Trophoblast cell (in vitro differentiated cells and primary cell): ENCODE measurements at regions not wholly inside any gene's neighbourhood (a gene's known extent, or its start where the extent isn't known, plus 50 kb on each side); places are given as distances from the start of the nearest gene placed in this dataset.

Experiments
- DNase-seq, 2 donors: peaks; one replicate each; pipeline ENCODE4 v3.0.0-alpha.2; 2016
- H2AFZ ChIP-seq: 2 replicates; pipeline ENCODE4 v1.6.1; 2013; ENCODE audit warnings: low read length, moderate library complexity, mild to moderate bottlenecking; ENCODE audit not compliant: insufficient read depth, poor library complexity
- H2AK5ac ChIP-seq: 2 replicates; pipeline ENCODE4 v1.6.1; 2013; ENCODE audit warnings: mild to moderate bottlenecking, low read length
- H2BK120ac ChIP-seq: 2 replicates; pipeline ENCODE4 v1.6.1; 2013; ENCODE audit warnings: low read length, mild to moderate bottlenecking, moderate library complexity; ENCODE audit not compliant: insufficient read depth, poor library complexity
- H2BK12ac ChIP-seq: 2 replicates; pipeline ENCODE4 v1.6.1; 2013; ENCODE audit warnings: mild to moderate bottlenecking, low read length, moderate library complexity
- H2BK5ac ChIP-seq: 2 replicates; pipeline ENCODE4 v1.6.1; 2013; ENCODE audit warnings: low read length, low read depth, moderate library complexity, mild to moderate bottlenecking; ENCODE audit not compliant: poor library complexity
- H3K14ac ChIP-seq: 2 replicates; pipeline ENCODE4 v1.6.1; 2013; ENCODE audit warnings: mild to moderate bottlenecking, low read length
- H3K18ac ChIP-seq: 2 replicates; pipeline ENCODE4 v1.6.1; 2013; ENCODE audit warnings: mild to moderate bottlenecking, low read length
- H3K23ac ChIP-seq: 2 replicates; pipeline ENCODE4 v1.6.1; 2013; ENCODE audit warnings: low read length
- H3K27ac ChIP-seq: 2 replicates; pipeline ENCODE4 v1.5.1; 2013; ENCODE audit warnings: low read depth, mild to moderate bottlenecking, inconsistent platforms, low read length, moderate library complexity
- H3K27me3 ChIP-seq: 2 replicates; pipeline ENCODE4 v1.6.1; 2013; ENCODE audit warnings: inconsistent platforms, mild to moderate bottlenecking, low read length, moderate library complexity; ENCODE audit not compliant: insufficient read depth
- H3K36me3 ChIP-seq, 2 experiments: 1 replicate in 1 of 2; 2 replicates in 1 of 2; pipeline ENCODE4 v1.6.1; 2013; ENCODE audit warnings: low read length in 2 of 2, mild to moderate bottlenecking in 2 of 2, moderate library complexity in 1 of 2; ENCODE audit not compliant: insufficient read depth in 2 of 2, control insufficient read depth in 1 of 2
- H3K4ac ChIP-seq: 2 replicates; pipeline ENCODE4 v1.6.1; 2013; ENCODE audit warnings: low read depth, mild to moderate bottlenecking, low read length, moderate library complexity
- H3K4me1 ChIP-seq, 2 experiments: 1 replicate in 1 of 2; 2 replicates in 1 of 2; pipeline ENCODE4 v1.6.1; 2013; ENCODE audit warnings: low read length in 2 of 2, mild to moderate bottlenecking in 2 of 2, moderate library complexity in 1 of 2; ENCODE audit not compliant: insufficient read depth in 2 of 2, control insufficient read depth in 1 of 2
- H3K4me2 ChIP-seq: 2 replicates; pipeline ENCODE4 v1.6.1; 2013; ENCODE audit warnings: inconsistent platforms, mild to moderate bottlenecking, low read length, moderate library complexity
- H3K4me3 ChIP-seq: 2 replicates; pipeline ENCODE4 v1.5.1; 2013; ENCODE audit warnings: mild to moderate bottlenecking, low read depth, low read length, inconsistent platforms
- H3K79me1 ChIP-seq: one replicate; pipeline ENCODE4 v1.6.1; 2013; ENCODE audit warnings: low read length
- H3K79me2 ChIP-seq: 2 replicates; pipeline ENCODE4 v1.6.1; 2013; ENCODE audit warnings: low read length, mild to moderate bottlenecking; ENCODE audit not compliant: control insufficient read depth, insufficient read depth, poor library complexity
- H3K9ac ChIP-seq: 2 replicates; pipeline ENCODE4 v1.6.1; 2013; ENCODE audit warnings: mild to moderate bottlenecking, low read length
- H3K9me3 ChIP-seq: 2 replicates; pipeline ENCODE4 v1.6.1; 2013; ENCODE audit warnings: low read depth, mild to moderate bottlenecking, control low read depth, inconsistent platforms, low read length; ENCODE audit not compliant: insufficient read depth
- H4K12ac ChIP-seq: 2 replicates; pipeline ENCODE4 v1.6.1; 2013; ENCODE audit warnings: low read depth, mild to moderate bottlenecking, low read length, moderate library complexity
- H4K8ac ChIP-seq: 2 replicates; pipeline ENCODE4 v1.6.1; 2013; ENCODE audit warnings: low read depth, mild to moderate bottlenecking, low read length, moderate library complexity
- H4K91ac ChIP-seq: one replicate; pipeline ENCODE4 v1.6.1; 2013; ENCODE audit warnings: low read depth, mild to moderate bottlenecking, low read length, moderate library complexity
- WGBS: extraction: QIAGEN DNeasy Blood & Tissue Kit; methylation state at CpG from one replicate; pipeline ENCODE4 v1.1.7; 2013; ENCODE audit warnings: missing lambda C conversion rate; ENCODE audit not compliant: insufficient read length, insufficient coverage; ENCODE audit errors: extremely low coverage; 5-methylcytosine and 5-hydroxymethylcytosine counted together

DNA sequence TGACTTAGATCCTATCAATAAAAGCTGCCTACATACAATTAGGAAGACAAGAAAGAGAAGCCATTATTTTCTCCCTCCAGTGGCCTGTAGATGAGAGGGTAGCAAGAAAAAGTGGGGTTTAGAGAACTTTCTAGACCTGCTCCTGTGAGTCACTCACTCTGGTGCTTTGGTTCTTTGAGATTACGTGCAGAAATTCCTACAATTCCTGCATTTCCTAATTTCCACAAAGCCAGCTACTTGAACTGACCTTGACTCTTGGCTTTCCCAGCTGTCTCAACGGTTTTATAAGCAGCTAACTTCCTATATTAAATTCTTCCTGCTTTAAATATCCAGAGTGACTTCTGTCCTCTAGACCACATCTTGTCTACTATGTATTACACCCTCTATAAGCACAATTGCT, 899.5 kb upstream of the KLHL29 start:
- Histone ChIP-seq H3K79me2 (no peaks in the 10 kb centered on the region), H2BK12ac (no peak overlapping the region), H3K9ac (no peak overlapping the region), H4K8ac (no peak overlapping the region), H3K18ac (no peak overlapping the region), H3K36me3 (peaks cover 0 to 1% of the 10 kb centered on the region in 2 experiments), H4K91ac (no peak overlapping the region), H3K79me1 (peaks cover 4% of the 10 kb centered on the region), H2AFZ (no peak overlapping the region), H3K9me3 (no peaks in the 10 kb centered on the region), H4K12ac (no peak overlapping the region), H3K27ac (peak overlapping the region; percentile 54), H3K14ac (no peak overlapping the region), H2BK5ac (no peak overlapping the region), H3K23ac (no peak overlapping the region), H3K4me2 (no peak overlapping the region), H3K4ac (no peak overlapping the region), H3K27me3 (no peaks in the 10 kb centered on the region), H3K4me3 (no peak overlapping the region), H2AK5ac (no peak overlapping the region), H2BK120ac (no peak overlapping the region), H3K4me1 (peaks cover 0 to 12% of the 10 kb centered on the region in 2 experiments)
- DNase-seq, result no peak
- WGBS, result no CpG with 5 or more reads among the region's 2 CpGs

GRCh38 chr2:22486343-22486742, 898.6 kb upstream of the KLHL29 start:
- Histone ChIP-seq H3K4ac (no peak overlapping the region), H3K27me3 (no peaks in the 10 kb centered on the region), H2BK120ac (no peak overlapping the region), H4K91ac (no peak overlapping the region), H3K79me2 (no peaks in the 10 kb centered on the region), H4K12ac (no peak overlapping the region), H3K18ac (no peak overlapping the region), H3K27ac (no peak overlapping the region), H3K14ac (no peak overlapping the region), H3K9ac (no peak overlapping the region), H2AFZ (no peak overlapping the region), H2BK5ac (no peak overlapping the region), H3K36me3 (peaks cover 0 to 1% of the 10 kb centered on the region in 2 experiments), H2BK12ac (no peak overlapping the region), H3K23ac (no peak overlapping the region), H3K9me3 (no peaks in the 10 kb centered on the region), H4K8ac (no peak overlapping the region), H3K4me2 (no peak overlapping the region), H3K79me1 (peaks cover 4% of the 10 kb centered on the region), H3K4me1 (peaks cover 0 to 12% of the 10 kb centered on the region in 2 experiments), H3K4me3 (no peak overlapping the region), H2AK5ac (no peak overlapping the region)
- DNase-seq, result no peak
- WGBS, result no CpG with 5 or more reads among the region's 4 CpGs

GRCh38 chr2:22487036-22487435, 897.9 kb upstream of the KLHL29 start:
- Histone ChIP-seq H3K27me3 (no peaks in the 10 kb centered on the region), H4K12ac (no peak overlapping the region), H2AFZ (no peak overlapping the region), H3K18ac (no peak overlapping the region), H3K4me2 (peak overlapping the region; percentile 19), H3K9ac (no peak overlapping the region), H3K23ac (no peak overlapping the region), H3K9me3 (no peaks in the 10 kb centered on the region), H3K4me3 (no peak overlapping the region), H3K4ac (no peak overlapping the region), H2BK5ac (peak overlapping the region; percentile 66), H2AK5ac (peak overlapping the region; percentile 32), H2BK120ac (peak overlapping the region; percentile 28), H3K27ac (peak overlapping the region; percentile 64), H3K4me1 (peaks cover 0 to 12% of the 10 kb centered on the region in 2 experiments), H4K8ac (no peak overlapping the region), H3K79me2 (no peaks in the 10 kb centered on the region), H3K14ac (no peak overlapping the region), H2BK12ac (peak overlapping the region; percentile 29), H3K79me1 (peaks cover 5% of the 10 kb centered on the region), H3K36me3 (peaks cover 0 to 1% of the 10 kb centered on the region in 2 experiments), H4K91ac (peak overlapping the region; percentile 22)
- DNase-seq, result no peak
- WGBS, result no CpG with 5 or more reads among the region's 2 CpGs

- no CpG with 5 or more reads among the region's 3 CpGs for WGBS
- Histone ChIP-seq H3K23ac (no peak overlapping the region), H3K18ac (no peak overlapping the region), H3K4me2 (no peak overlapping the region), H3K4me3 (no peak overlapping the region), H3K9ac (no peak overlapping the region), H2BK5ac (peak overlapping the region; percentile 20), H3K9me3 (no peaks in the 10 kb centered on the region), H2BK12ac (peak overlapping the region; percentile 66), H3K79me1 (peaks cover 6% of the 10 kb centered on the region), H3K36me3 (peaks cover 0 to 1% of the 10 kb centered on the region in 2 experiments), H4K91ac (no peak overlapping the region), H2BK120ac (no peak overlapping the region), H3K14ac (no peak overlapping the region), H3K4ac (no peak overlapping the region), H2AFZ (no peak overlapping the region), H3K79me2 (no peaks in the 10 kb centered on the region), H2AK5ac (no peak overlapping the region), H4K12ac (no peak overlapping the region), H4K8ac (no peak overlapping the region), H3K27ac (peak overlapping the region; percentile 64), H3K27me3 (no peaks in the 10 kb centered on the region), H3K4me1 (peaks cover 0 to 12% of the 10 kb centered on the region in 2 experiments)
- no peak for DNase-seq
Observed at GRCh38 chr2:22487541-22487940, 897.4 kb upstream of the KLHL29 start.
